ENCODE measurements at regions not wholly inside any gene's neighbourhood (a gene's known extent, or its start where the extent isn't known, plus 50 kb on each side); places are given as distances from the start of the nearest gene placed in this dataset.

GRCh38 chr5:56321236-56321881 lies 88.2 kb upstream of the ANKRD55 start:
- intact Hi-C loops (cut with DNase I; ENCODE audit: low total_unique reads), result no loop called here
- Histone ChIP-seq H3K9me3 (no peaks in the 10 kb centered on the region), H3K27me3 (no peaks in the 10 kb centered on the region), H3K4me3 (no peak overlapping the region), H3K27ac (no peak overlapping the region), H3K36me3 (ENCODE audit: low read depth, missing control alignments) (no peaks in the 10 kb centered on the region), H3K4me1 (peaks cover 8% of the 10 kb centered on the region)
- no peak for DNase-seq
- TF ChIP-seq POLR2A (IDR thresholded peaks at IDR 0.05), result no peak
- TF ChIP-seq, protein P1, sequence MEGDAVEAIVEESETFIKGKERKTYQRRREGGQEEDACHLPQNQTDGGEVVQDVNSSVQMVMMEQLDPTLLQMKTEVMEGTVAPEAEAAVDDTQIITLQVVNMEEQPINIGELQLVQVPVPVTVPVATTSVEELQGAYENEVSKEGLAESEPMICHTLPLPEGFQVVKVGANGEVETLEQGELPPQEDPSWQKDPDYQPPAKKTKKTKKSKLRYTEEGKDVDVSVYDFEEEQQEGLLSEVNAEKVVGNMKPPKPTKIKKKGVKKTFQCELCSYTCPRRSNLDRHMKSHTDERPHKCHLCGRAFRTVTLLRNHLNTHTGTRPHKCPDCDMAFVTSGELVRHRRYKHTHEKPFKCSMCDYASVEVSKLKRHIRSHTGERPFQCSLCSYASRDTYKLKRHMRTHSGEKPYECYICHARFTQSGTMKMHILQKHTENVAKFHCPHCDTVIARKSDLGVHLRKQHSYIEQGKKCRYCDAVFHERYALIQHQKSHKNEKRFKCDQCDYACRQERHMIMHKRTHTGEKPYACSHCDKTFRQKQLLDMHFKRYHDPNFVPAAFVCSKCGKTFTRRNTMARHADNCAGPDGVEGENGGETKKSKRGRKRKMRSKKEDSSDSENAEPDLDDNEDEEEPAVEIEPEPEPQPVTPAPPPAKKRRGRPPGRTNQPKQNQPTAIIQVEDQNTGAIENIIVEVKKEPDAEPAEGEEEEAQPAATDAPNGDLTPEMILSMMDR (IDR thresholded peaks at IDR 0.05), result no peak
- 92 to 97% methylated on average over 10 of the region's 10 CpGs for WGBS, 2 donors

- Histone ChIP-seq H3K27me3 (no peaks in the 10 kb centered on the region), H3K9me3 (no peaks in the 10 kb centered on the region), H3K36me3 (ENCODE audit: low read depth, missing control alignments) (no peaks in the 10 kb centered on the region), H3K27ac (no peak overlapping the region), H3K4me1 (peaks cover 8% of the 10 kb centered on the region), H3K4me3 (no peak overlapping the region)
- no peak for TF ChIP-seq POLR2A (IDR thresholded peaks at IDR 0.05)
- TF ChIP-seq, protein P1 (IDR thresholded peaks at IDR 0.05), result no peak
- DNase-seq, result no peak
- 82% methylated on average over 3 of the region's 3 CpGs for WGBS, 2 donors
- intact Hi-C loops (cut with DNase I; ENCODE audit: low total_unique reads), result no loop called here
Measured at GRCh38 chr5:56320686-56321085, 87.6 kb upstream of the ANKRD55 start.

GRCh38 chr5:56319526-56320181 lies 86.5 kb upstream of the ANKRD55 start:
- H3K4me1 ChIP-seq, result peaks cover 11% of the 10 kb centered on the region
- no peak for DNase-seq
- 61 to 65% methylated on average over 19 of the region's 19 CpGs for WGBS, 2 donors
- intact Hi-C loops (cut with DNase I; ENCODE audit: low total_unique reads), result no loop called here
- H3K27me3 ChIP-seq, result no peaks in the 10 kb centered on the region
- TF ChIP-seq POLR2A (IDR thresholded peaks at IDR 0.05), result no peak
- TF ChIP-seq, protein P1 (IDR thresholded peaks at IDR 0.05), result no peak
- peak overlapping the region; percentile 64 to 69 for H3K27ac ChIP-seq
- no peaks in the 10 kb centered on the region for H3K36me3 ChIP-seq (ENCODE audit: low read depth, missing control alignments)
- no peaks in the 10 kb centered on the region for H3K9me3 ChIP-seq
- no peak overlapping the region for H3K4me3 ChIP-seq

DNA sequence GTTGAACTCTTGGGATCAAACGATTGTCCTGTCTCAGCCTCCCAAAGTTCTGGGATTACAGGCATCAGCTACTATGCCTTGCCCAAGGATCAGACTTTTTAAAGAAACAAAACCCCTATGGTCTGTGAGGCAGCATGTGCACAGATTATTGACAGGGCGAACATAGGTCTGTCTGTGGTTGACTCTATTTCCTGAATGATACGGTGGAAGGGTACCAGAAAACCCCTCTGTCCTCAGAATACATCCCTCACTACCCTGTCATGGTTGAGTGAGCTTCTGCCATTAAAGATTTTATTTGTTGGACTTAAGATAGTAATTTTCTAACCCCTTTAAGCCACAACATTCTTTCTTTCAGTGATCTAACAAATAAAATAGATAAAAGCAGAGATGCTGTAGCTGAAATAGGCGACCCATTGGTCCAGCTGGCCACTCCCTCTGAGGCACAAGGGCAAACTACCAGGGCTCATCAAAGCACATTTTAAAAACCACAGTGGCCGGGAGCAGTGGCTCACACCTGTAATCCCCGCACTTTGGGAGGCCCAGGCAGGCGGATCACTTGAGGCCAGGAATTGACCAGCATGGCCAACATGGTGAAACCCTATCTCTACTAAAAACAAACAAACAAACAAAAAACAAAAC lies 84.9 kb upstream of the ANKRD55 start:
- Histone ChIP-seq H3K27me3 (no peaks in the 10 kb centered on the region), H3K9me3 (no peaks in the 10 kb centered on the region), H3K36me3 (ENCODE audit: low read depth, missing control alignments) (no peaks in the 10 kb centered on the region), H3K4me1 (peaks cover 16% of the 10 kb centered on the region), H3K4me3 (no peak overlapping the region), H3K27ac (peak overlapping the region in 1 of 2 donors; percentile 39)
- no peak for TF ChIP-seq POLR2A (IDR thresholded peaks at IDR 0.05)
- TF ChIP-seq, protein P1 (IDR thresholded peaks at IDR 0.05), result no peak
- no peak for DNase-seq
- 86 to 89% methylated on average over 7 of the region's 7 CpGs for WGBS, 2 donors
- intact Hi-C loops (cut with DNase I; ENCODE audit: low total_unique reads), result no loop called here

All from testis (tissue), 2 donors.